H9 (cell line): ENCODE measurements at regions not wholly inside any gene's neighbourhood (a gene's known extent, or its start where the extent isn't known, plus 50 kb on each side); places are given as distances from the start of the nearest gene placed in this dataset.

Source experiments
- DNase-seq: peaks from one replicate; pipeline ENCODE4 v3.0.0-alpha.2; 2017
- H2AFZ ChIP-seq: one replicate; pipeline ENCODE4 v1.6.1; 2013; ENCODE audit warnings: mild to moderate bottlenecking, low read length, control low read depth, moderate library complexity
- H2AK5ac ChIP-seq: 2 replicates; pipeline ENCODE4 v1.6.1; 2013; ENCODE audit warnings: low read length, control low read depth, mixed read lengths; ENCODE audit not compliant: insufficient read length
- H2BK120ac ChIP-seq: one replicate; pipeline ENCODE4 v1.6.1; 2013; ENCODE audit warnings: low read depth, mild to moderate bottlenecking, low read length, control low read depth, inconsistent platforms; ENCODE audit not compliant: poor library complexity, severe bottlenecking
- H2BK12ac ChIP-seq: 2 replicates; pipeline ENCODE4 v1.6.1; 2013; ENCODE audit warnings: low read length, control low read depth, mixed read lengths, low read depth; ENCODE audit not compliant: insufficient read length
- H2BK15ac ChIP-seq: 2 replicates; pipeline ENCODE4 v1.6.1; 2013; ENCODE audit warnings: low read depth, low read length, control low read depth
- H2BK20ac ChIP-seq: one replicate; pipeline ENCODE4 v1.6.1; 2013; ENCODE audit warnings: low read depth, mild to moderate bottlenecking, low read length, control low read depth, inconsistent platforms; ENCODE audit not compliant: poor library complexity, severe bottlenecking
- H2BK5ac ChIP-seq: 2 replicates; pipeline ENCODE4 v1.6.1; 2013; ENCODE audit warnings: low read length, control low read depth, mixed read lengths; ENCODE audit not compliant: insufficient read length
- H3K14ac ChIP-seq: 2 replicates; pipeline ENCODE4 v1.6.1; 2013; ENCODE audit warnings: low read length, control low read depth; ENCODE audit not compliant: insufficient read depth
- H3K18ac ChIP-seq: 2 replicates; pipeline ENCODE4 v1.6.1; 2013; ENCODE audit warnings: low read depth, mild to moderate bottlenecking, mixed read lengths, low read length, control low read depth; ENCODE audit not compliant: insufficient read length
- H3K23ac ChIP-seq: 2 replicates; pipeline ENCODE4 v1.6.1; 2013; ENCODE audit warnings: low read length, control low read depth, mixed read lengths, low read depth; ENCODE audit not compliant: insufficient read length
- H3K23me2 ChIP-seq: 2 replicates; pipeline ENCODE4 v1.6.1; 2013; ENCODE audit warnings: low read depth, mild to moderate bottlenecking, mixed read lengths, low read length, control low read depth; ENCODE audit not compliant: insufficient read length, poor library complexity, severe bottlenecking
- H3K27ac ChIP-seq: 2 replicates; pipeline ENCODE4 v1.5.1; 2013; ENCODE audit warnings: low read length, control low read depth, mixed read lengths, low read depth; ENCODE audit not compliant: insufficient read length
- H3K27me3 ChIP-seq: 2 replicates; pipeline ENCODE4 v1.6.1; 2013; ENCODE audit warnings: low read length, control low read depth, inconsistent platforms; ENCODE audit not compliant: insufficient read depth
- H3K4ac ChIP-seq: 2 replicates; pipeline ENCODE4 v1.6.1; 2013; ENCODE audit warnings: low read depth, mild to moderate bottlenecking, control low read depth, inconsistent platforms, low read length, moderate library complexity
- H3K4me1 ChIP-seq: 2 replicates; pipeline ENCODE4 v1.6.1; 2013; ENCODE audit warnings: low read length, control low read depth, inconsistent platforms; ENCODE audit not compliant: insufficient read depth
- H3K4me2 ChIP-seq: 2 replicates; pipeline ENCODE4 v1.6.1; 2013; ENCODE audit warnings: low read length, control low read depth, mixed read lengths; ENCODE audit not compliant: insufficient read length, insufficient read depth
- H3K56ac ChIP-seq: 2 replicates; pipeline ENCODE4 v1.6.1; 2013; ENCODE audit warnings: low read depth, mild to moderate bottlenecking, mixed read lengths, low read length, control low read depth; ENCODE audit not compliant: insufficient read length
- H3K79me1 ChIP-seq: 2 replicates; pipeline ENCODE4 v1.6.1; 2013; ENCODE audit warnings: low read depth, mild to moderate bottlenecking, moderate library complexity, low read length, control low read depth, inconsistent platforms; ENCODE audit not compliant: insufficient read depth, poor library complexity, severe bottlenecking
- H3K79me2 ChIP-seq: 2 replicates; pipeline ENCODE4 v1.6.1; 2013; ENCODE audit warnings: low read length, control low read depth, inconsistent platforms; ENCODE audit not compliant: insufficient read depth
- H3K9ac ChIP-seq: 2 replicates; pipeline ENCODE4 v1.6.1; 2013; ENCODE audit warnings: low read length, control low read depth, mixed read lengths; ENCODE audit not compliant: insufficient read length; ENCODE audit errors: extremely low read depth
- H3K9me3 ChIP-seq: one replicate; pipeline ENCODE4 v1.6.1; 2013; ENCODE audit warnings: low read depth, low read length, inconsistent platforms; ENCODE audit not compliant: control insufficient read depth
- H3T11ph ChIP-seq: one replicate; pipeline ENCODE4 v1.6.1; 2013; ENCODE audit warnings: mild to moderate bottlenecking, low read length, control low read depth, inconsistent platforms
- H4K20me1 ChIP-seq: one replicate; pipeline ENCODE4 v1.6.1; 2013; ENCODE audit not compliant: control insufficient read depth, insufficient read length, insufficient read depth
- H4K5ac ChIP-seq: 2 replicates; pipeline ENCODE4 v1.6.1; 2013; ENCODE audit warnings: low read depth, mild to moderate bottlenecking, mixed read lengths, low read length, control low read depth; ENCODE audit not compliant: insufficient read length
- H4K8ac ChIP-seq: replicated peaks from 2 replicates; pipeline ENCODE4 v1.6.1; 2013; ENCODE audit warnings: low read length, control low read depth, mixed read lengths, low read depth; ENCODE audit not compliant: insufficient read length
- H4K91ac ChIP-seq: 2 replicates; pipeline ENCODE4 v1.6.1; 2013; ENCODE audit warnings: low read depth, mild to moderate bottlenecking, moderate library complexity, mixed read lengths, low read length, control low read depth; ENCODE audit not compliant: insufficient read length
- H3K27ac Mint-ChIP-seq, 3 experiments: 2 replicates in 2 of 3; 3 replicates in 1 of 3; pipeline ENCODE4 v1.8.0; 2020 to 2021; ENCODE audit warnings: mixed read lengths in 3 of 3, mild to moderate bottlenecking in 1 of 3, moderate library complexity in 1 of 3
- H3K27me3 Mint-ChIP-seq: 2 replicates; pipeline ENCODE4 v1.8.0; 2021; ENCODE audit warnings: low read depth, mild to moderate bottlenecking, moderate library complexity, mixed read lengths
- H3K36me3 Mint-ChIP-seq, 3 experiments: 2 replicates in 2 of 3; 3 replicates in 1 of 3; pipeline ENCODE4 v1.8.0; 2020 to 2021; ENCODE audit warnings: low read depth in 3 of 3, mixed read lengths in 3 of 3; ENCODE audit not compliant: insufficient read depth in 1 of 3
- H3K4me1 Mint-ChIP-seq, 2 experiments: 2 replicates each; pipeline ENCODE4 v1.8.0; 2020; ENCODE audit warnings: mixed read lengths in 2 of 2
- H3K4me3 Mint-ChIP-seq, 2 experiments: 2 replicates in 1 of 2; 3 replicates in 1 of 2; pipeline ENCODE4 v1.8.0; 2020 to 2021; ENCODE audit warnings: mild to moderate bottlenecking in 2 of 2, mixed read lengths in 2 of 2, moderate library complexity in 1 of 2
- H3K9me3 Mint-ChIP-seq, 2 experiments: 2 replicates in 1 of 2; 3 replicates in 1 of 2; pipeline ENCODE4 v1.8.0; 2020; ENCODE audit warnings: mild to moderate bottlenecking in 2 of 2, mixed read lengths in 2 of 2, moderate library complexity in 1 of 2
- WGBS: extraction: QIAGEN DNeasy Blood & Tissue Kit; methylation state at CpG from one replicate; pipeline ENCODE4 v1.1.7; 2013; ENCODE audit warnings: missing lambda C conversion rate, low lambda C conversion rate, mixed read lengths; ENCODE audit not compliant: insufficient read length; ENCODE audit errors: extremely low coverage; 5-methylcytosine and 5-hydroxymethylcytosine counted together
- TF ChIP-seq, protein P1 (sequence below): fragments of 200-600 bp; sonication (generic); conservative IDR thresholded peaks from 3 replicates; pipeline ENCODE4 v1.8.0; 2021; ENCODE audit warnings: antibody characterized with exemption, mild to moderate bottlenecking

DNA sequence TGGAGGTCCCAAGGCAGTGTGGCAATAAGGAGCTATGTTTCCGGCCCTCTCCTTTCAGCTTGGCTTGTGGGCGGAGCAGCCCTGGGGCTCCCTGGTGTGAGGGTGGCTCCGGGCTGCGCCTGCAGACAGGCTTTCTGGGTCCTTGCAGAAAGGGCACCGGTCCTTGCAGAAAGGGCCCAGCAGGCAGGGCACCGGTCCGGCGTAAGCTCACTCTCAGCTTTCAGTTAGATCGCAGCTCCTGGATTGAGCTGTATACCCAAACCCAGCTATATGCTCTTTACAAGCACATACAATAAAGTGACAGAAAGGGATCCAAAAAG, 293.8 kb upstream of the SHH start:
- H2AFZ ChIP-seq, result no peak overlapping the region
- H3K9me3 Mint-ChIP-seq, result no peaks in the 10 kb centered on the region; a peak in 1 of 5 replicates

More for the DNA sequence above, 293.8 kb upstream of the SHH start:
- Histone ChIP-seq H3K56ac (no peak overlapping the region), H3K4me1 (no peaks in the 10 kb centered on the region), H4K91ac (no peak overlapping the region), H3K9me3 (no peaks in the 10 kb centered on the region), H2AK5ac (no peak overlapping the region), H3K27me3 (no peaks in the 10 kb centered on the region), H2BK20ac (no peak overlapping the region), H3K27ac (no peak overlapping the region), H2BK5ac (no peak overlapping the region), H2BK12ac (no peak overlapping the region), H4K8ac (no peak overlapping the region), H4K20me1 (no peaks in the 10 kb centered on the region), H3K14ac (no peak overlapping the region), H4K5ac (no peak overlapping the region), H3K9ac (no peak overlapping the region), H3K23ac (no peak overlapping the region), H3K79me2 (no peaks in the 10 kb centered on the region), H2BK120ac (no peak overlapping the region), H3K18ac (no peak overlapping the region), H3K4ac (no peak overlapping the region), H3T11ph (no peak overlapping the region), H2BK15ac (no peak overlapping the region), H3K23me2 (no peaks in the 10 kb centered on the region), H3K79me1 (no peaks in the 10 kb centered on the region), H3K4me2 (no peak overlapping the region)
- no peak for DNase-seq
- H3K4me3 Mint-ChIP-seq, result no peak overlapping the region
- H3K27me3 Mint-ChIP-seq, result peaks cover 5% of the 10 kb centered on the region
- H3K36me3 Mint-ChIP-seq, result no peaks in the 10 kb centered on the region; a peak in 1 of 7 replicates
- no peak overlapping the region for H3K27ac Mint-ChIP-seq
- H3K4me1 Mint-ChIP-seq, result peaks cover 3 to 9% of the 10 kb centered on the region in 2 experiments; a peak in 2 of 4 replicates
- no CpG with 5 or more reads among the region's 9 CpGs for WGBS
- TF ChIP-seq, protein P1, sequence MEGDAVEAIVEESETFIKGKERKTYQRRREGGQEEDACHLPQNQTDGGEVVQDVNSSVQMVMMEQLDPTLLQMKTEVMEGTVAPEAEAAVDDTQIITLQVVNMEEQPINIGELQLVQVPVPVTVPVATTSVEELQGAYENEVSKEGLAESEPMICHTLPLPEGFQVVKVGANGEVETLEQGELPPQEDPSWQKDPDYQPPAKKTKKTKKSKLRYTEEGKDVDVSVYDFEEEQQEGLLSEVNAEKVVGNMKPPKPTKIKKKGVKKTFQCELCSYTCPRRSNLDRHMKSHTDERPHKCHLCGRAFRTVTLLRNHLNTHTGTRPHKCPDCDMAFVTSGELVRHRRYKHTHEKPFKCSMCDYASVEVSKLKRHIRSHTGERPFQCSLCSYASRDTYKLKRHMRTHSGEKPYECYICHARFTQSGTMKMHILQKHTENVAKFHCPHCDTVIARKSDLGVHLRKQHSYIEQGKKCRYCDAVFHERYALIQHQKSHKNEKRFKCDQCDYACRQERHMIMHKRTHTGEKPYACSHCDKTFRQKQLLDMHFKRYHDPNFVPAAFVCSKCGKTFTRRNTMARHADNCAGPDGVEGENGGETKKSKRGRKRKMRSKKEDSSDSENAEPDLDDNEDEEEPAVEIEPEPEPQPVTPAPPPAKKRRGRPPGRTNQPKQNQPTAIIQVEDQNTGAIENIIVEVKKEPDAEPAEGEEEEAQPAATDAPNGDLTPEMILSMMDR, result no peak
